Endothelial cell (in vitro differentiated cells): ENCODE measurements at regions not wholly inside any gene's neighbourhood (a gene's known extent, or its start where the extent isn't known, plus 50 kb on each side); places are given as distances from the start of the nearest gene placed in this dataset.

ENCODE experiments used
- DNase-seq: peaks from one replicate; pipeline ENCODE4 v3.0.0; 2021; ENCODE audit warnings: low spot score
- H3K27ac Mint-ChIP-seq: one replicate; pipeline ENCODE4 v1.8.0; 2021; ENCODE audit warnings: mixed read lengths, inconsistent platforms; ENCODE audit not compliant: unreplicated experiment
- H3K27me3 Mint-ChIP-seq: one replicate; pipeline ENCODE4 v1.8.0; 2021; ENCODE audit warnings: mild to moderate bottlenecking, moderate library complexity, mixed read lengths, inconsistent platforms; ENCODE audit not compliant: unreplicated experiment
- H3K36me3 Mint-ChIP-seq: one replicate; pipeline ENCODE4 v1.8.0; 2021; ENCODE audit warnings: mild to moderate bottlenecking, low read depth, mixed read lengths, inconsistent platforms; ENCODE audit not compliant: unreplicated experiment
- H3K4me1 Mint-ChIP-seq: one replicate; pipeline ENCODE4 v1.8.0; 2021; ENCODE audit warnings: mild to moderate bottlenecking, mixed read lengths, inconsistent platforms; ENCODE audit not compliant: unreplicated experiment
- H3K4me3 Mint-ChIP-seq: one replicate; pipeline ENCODE4 v1.8.0; 2021; ENCODE audit warnings: mild to moderate bottlenecking, mixed read lengths, inconsistent platforms; ENCODE audit not compliant: unreplicated experiment
- H3K9me3 Mint-ChIP-seq: one replicate; pipeline ENCODE4 v1.8.0; 2021; ENCODE audit warnings: mixed read lengths, inconsistent platforms; ENCODE audit not compliant: unreplicated experiment
- TF ChIP-seq, protein P1 (sequence below): fragments of 200-600 bp; sonication (generic); IDR thresholded peaks from one replicate; pipeline ENCODE4 v1.5.0; 2021; ENCODE audit warnings: antibody characterized with exemption; ENCODE audit not compliant: unreplicated experiment

DNA sequence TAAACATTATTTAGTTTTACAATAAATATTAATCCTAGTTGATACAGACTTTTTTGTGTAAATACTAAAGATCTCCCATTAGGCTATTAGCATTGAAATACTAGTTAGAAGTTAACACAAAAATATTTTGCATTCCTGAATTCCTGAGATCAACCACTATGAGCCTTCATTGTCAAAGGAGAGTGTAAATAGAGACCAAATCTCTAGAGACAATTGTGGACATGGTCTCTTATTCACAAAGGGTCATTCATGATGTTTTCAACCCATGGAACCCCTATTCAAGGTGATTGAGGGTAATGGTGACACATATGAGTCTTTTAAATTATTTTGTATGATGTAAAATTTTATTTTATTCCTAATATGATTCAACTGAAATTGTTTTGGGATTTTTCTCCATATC is 1454.8 kb upstream of the LRRTM3 start:
- no peak overlapping the region for H3K4me3 Mint-ChIP-seq
- no peak for DNase-seq
- no peaks in the 10 kb centered on the region for H3K4me1 Mint-ChIP-seq
- no peak overlapping the region for H3K27ac Mint-ChIP-seq
- TF ChIP-seq, protein P1, sequence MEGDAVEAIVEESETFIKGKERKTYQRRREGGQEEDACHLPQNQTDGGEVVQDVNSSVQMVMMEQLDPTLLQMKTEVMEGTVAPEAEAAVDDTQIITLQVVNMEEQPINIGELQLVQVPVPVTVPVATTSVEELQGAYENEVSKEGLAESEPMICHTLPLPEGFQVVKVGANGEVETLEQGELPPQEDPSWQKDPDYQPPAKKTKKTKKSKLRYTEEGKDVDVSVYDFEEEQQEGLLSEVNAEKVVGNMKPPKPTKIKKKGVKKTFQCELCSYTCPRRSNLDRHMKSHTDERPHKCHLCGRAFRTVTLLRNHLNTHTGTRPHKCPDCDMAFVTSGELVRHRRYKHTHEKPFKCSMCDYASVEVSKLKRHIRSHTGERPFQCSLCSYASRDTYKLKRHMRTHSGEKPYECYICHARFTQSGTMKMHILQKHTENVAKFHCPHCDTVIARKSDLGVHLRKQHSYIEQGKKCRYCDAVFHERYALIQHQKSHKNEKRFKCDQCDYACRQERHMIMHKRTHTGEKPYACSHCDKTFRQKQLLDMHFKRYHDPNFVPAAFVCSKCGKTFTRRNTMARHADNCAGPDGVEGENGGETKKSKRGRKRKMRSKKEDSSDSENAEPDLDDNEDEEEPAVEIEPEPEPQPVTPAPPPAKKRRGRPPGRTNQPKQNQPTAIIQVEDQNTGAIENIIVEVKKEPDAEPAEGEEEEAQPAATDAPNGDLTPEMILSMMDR = no peak
- H3K36me3 Mint-ChIP-seq = no peaks in the 10 kb centered on the region
- no peaks in the 10 kb centered on the region for H3K9me3 Mint-ChIP-seq
- no peaks in the 10 kb centered on the region for H3K27me3 Mint-ChIP-seq

DNA sequence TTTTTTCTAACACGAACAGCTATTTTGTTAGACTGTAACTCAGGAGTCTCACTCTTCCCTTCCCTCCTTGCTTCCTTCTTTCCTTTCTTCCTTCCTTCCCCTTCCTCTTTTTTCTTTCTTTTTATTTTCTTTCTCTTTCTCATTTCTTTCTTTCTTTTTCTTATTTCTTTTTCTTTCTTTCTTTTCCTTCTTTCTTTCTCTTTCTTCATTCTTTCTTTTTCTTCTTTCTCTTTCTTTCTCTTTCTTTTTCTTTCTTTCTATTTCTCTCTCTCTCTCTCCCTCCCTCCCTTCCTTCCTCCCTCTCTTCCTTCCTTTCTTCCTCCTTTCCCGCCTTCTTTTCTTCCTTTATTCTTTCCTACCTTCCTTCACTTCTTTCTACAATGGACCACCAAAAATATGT is 1443.0 kb upstream of the LRRTM3 start:
- Mint-ChIP-seq H3K27ac (no peak overlapping the region), H3K36me3 (no peaks in the 10 kb centered on the region), H3K9me3 (no peaks in the 10 kb centered on the region), H3K4me1 (no peaks in the 10 kb centered on the region), H3K4me3 (no peak overlapping the region), H3K27me3 (no peaks in the 10 kb centered on the region)
- DNase-seq = no peak
- TF ChIP-seq, protein P1 = no peak

DNA sequence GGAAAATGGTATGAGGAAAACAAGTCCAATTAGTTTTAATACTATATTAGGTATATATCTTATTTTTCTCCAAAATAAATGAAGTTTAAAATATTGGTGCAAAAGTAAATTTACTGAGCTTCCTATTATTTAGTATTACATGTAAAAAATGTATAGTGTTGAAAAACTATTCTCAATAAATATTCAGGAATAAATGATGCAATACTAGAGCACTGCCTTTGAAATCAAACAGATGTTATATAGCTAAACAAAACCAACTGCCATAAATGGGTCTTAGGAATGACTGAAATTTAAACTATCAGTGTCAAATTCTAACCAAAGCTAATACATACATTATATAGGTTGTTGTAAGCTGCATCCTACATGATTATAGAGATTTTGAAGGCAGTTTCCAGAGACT is 1434.0 kb upstream of the LRRTM3 start:
- Mint-ChIP-seq H3K27me3 (no peaks in the 10 kb centered on the region), H3K36me3 (no peaks in the 10 kb centered on the region), H3K4me3 (no peak overlapping the region), H3K27ac (no peak overlapping the region), H3K4me1 (no peaks in the 10 kb centered on the region), H3K9me3 (no peaks in the 10 kb centered on the region)
- TF ChIP-seq, protein P1 = no peak
- no peak for DNase-seq

DNA sequence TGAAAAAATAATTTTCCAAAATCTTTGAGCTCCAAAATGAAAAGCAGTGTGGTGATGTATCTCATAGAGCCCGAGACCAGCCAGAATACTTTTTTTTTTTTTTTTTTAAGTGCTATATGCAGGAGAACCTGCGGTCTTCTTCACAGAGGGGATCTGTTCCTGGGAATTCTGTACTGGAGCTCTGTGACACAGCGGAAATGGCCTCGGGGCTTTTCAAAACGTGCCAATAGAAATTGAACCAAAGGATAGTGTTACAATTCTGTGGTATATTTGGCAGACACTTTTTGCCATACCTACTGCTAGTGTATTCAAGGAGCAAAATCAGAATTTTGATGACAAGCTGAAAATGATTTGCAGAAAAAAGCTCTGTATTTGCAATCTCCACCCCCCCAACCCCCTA is 1429.3 kb upstream of the LRRTM3 start:
- Mint-ChIP-seq H3K9me3 (no peaks in the 10 kb centered on the region), H3K4me1 (no peaks in the 10 kb centered on the region), H3K4me3 (no peak overlapping the region), H3K27ac (no peak overlapping the region), H3K36me3 (no peaks in the 10 kb centered on the region), H3K27me3 (no peaks in the 10 kb centered on the region)
- DNase-seq = no peak
- TF ChIP-seq, protein P1 = no peak

DNA sequence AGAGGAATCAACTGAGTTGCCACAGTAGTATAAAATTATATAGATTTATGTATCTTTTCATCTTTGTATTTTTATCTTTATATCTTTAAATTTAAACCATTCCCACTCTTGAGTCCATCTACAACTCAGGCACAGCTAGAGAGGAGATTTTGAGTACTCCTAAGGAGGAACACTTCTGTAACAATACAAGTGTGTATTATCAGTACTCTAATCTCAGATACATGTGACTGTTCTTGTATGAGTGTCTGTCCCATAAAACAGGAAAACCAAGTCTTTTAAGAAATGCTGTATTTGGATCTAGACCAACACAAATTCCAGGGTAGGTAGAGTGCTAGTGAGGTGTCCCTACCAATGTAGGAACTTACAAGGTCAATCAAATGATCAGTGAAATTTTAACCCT is 1428.0 kb upstream of the LRRTM3 start:
- Mint-ChIP-seq H3K9me3 (no peaks in the 10 kb centered on the region), H3K36me3 (no peaks in the 10 kb centered on the region), H3K27me3 (no peaks in the 10 kb centered on the region), H3K27ac (no peak overlapping the region), H3K4me3 (no peak overlapping the region), H3K4me1 (no peaks in the 10 kb centered on the region)
- no peak for DNase-seq
- TF ChIP-seq, protein P1 = no peak
